RWPE2 (cell line): ENCODE measurements at regions not wholly inside any gene's neighbourhood (a gene's known extent, or its start where the extent isn't known, plus 50 kb on each side); places are given as distances from the start of the nearest gene placed in this dataset.

Experiments
- ATAC-seq: fragments of 200-7000 bp; cut with Tn5 transposase; 3 replicates; pipeline ENCODE4 v1.9.1; 2021; ENCODE audit warnings: low read depth
- DNase-seq: peaks from one replicate; pipeline ENCODE4 v3.0.0-alpha.2; 2020; ENCODE audit warnings: low spot score
- H3K27ac ChIP-seq: fragments of 450-650 bp; 2 replicates; pipeline ENCODE4 v1.5.1; 2017; ENCODE audit warnings: mild to moderate bottlenecking; ENCODE audit not compliant: poor library complexity, severe bottlenecking
- H3K27me3 ChIP-seq: fragments of 250-450 bp; sonication (Bioruptor Pico); 2 replicates; pipeline ENCODE4 v1.5.1; 2021; ENCODE audit warnings: mild to moderate bottlenecking, moderate library complexity; ENCODE audit not compliant: insufficient read depth, poor library complexity, severe bottlenecking
- H3K36me3 ChIP-seq: fragments of 250-450 bp; sonication (Bioruptor Pico); 2 replicates; pipeline ENCODE4 v1.5.1; 2020; ENCODE audit warnings: low read depth, mild to moderate bottlenecking, moderate library complexity
- H3K4me1 ChIP-seq: fragments of 250-450 bp; sonication (Bioruptor Pico); 2 replicates; pipeline ENCODE4 v1.5.1; 2021; ENCODE audit warnings: mild to moderate bottlenecking, moderate library complexity; ENCODE audit not compliant: insufficient read depth, poor library complexity, severe bottlenecking
- H3K4me3 ChIP-seq: fragments of 250-450 bp; sonication (Bioruptor Pico); 2 replicates; pipeline ENCODE4 v1.5.1; 2021; ENCODE audit warnings: mild to moderate bottlenecking, moderate library complexity; ENCODE audit not compliant: severe bottlenecking
- H3K9me3 ChIP-seq: fragments of 250-450 bp; sonication (Bioruptor Pico); 2 replicates; pipeline ENCODE4 v1.5.1; 2021; ENCODE audit warnings: mild to moderate bottlenecking, moderate library complexity; ENCODE audit not compliant: severe bottlenecking
- CTCF ChIP-seq: fragments of 450-650 bp; IDR thresholded peaks from one replicate; pipeline ENCODE4 v1.5.1; 2017; ENCODE audit warnings: mild to moderate bottlenecking, moderate library complexity; ENCODE audit not compliant: poor library complexity, severe bottlenecking

GRCh38 chr2:216296856-216297255 lies 75.4 kb downstream of the MARCHF4 start:
- H3K4me1 ChIP-seq, result peaks cover 14% of the 10 kb centered on the region
- ATAC-seq (no peak), DNase-seq (no peak)
- H3K9me3 ChIP-seq, result no peaks in the 10 kb centered on the region
- no peaks in the 10 kb centered on the region for H3K36me3 ChIP-seq
- no peaks in the 10 kb centered on the region for H3K27me3 ChIP-seq
- no peak overlapping the region for H3K27ac ChIP-seq
- H3K4me3 ChIP-seq, result no peak overlapping the region
- no peak for TF ChIP-seq CTCF

GRCh38 chr2:216294305-216294704 lies 78.0 kb downstream of the MARCHF4 start:
- H3K36me3 ChIP-seq, result no peaks in the 10 kb centered on the region
- no peaks in the 10 kb centered on the region for H3K27me3 ChIP-seq
- peaks cover 11% of the 10 kb centered on the region for H3K4me1 ChIP-seq
- no peaks in the 10 kb centered on the region for H3K9me3 ChIP-seq
- ATAC-seq (no peak), DNase-seq (no peak)
- no peak overlapping the region for H3K4me3 ChIP-seq
- TF ChIP-seq CTCF, result no peak
- no peak overlapping the region for H3K27ac ChIP-seq

- Histone ChIP-seq H3K36me3 (no peaks in the 10 kb centered on the region), H3K27ac (no peak overlapping the region), H3K27me3 (no peaks in the 10 kb centered on the region), H3K4me3 (no peak overlapping the region), H3K4me1 (peaks cover 7% of the 10 kb centered on the region), H3K9me3 (no peaks in the 10 kb centered on the region)
- no peak for TF ChIP-seq CTCF
- no peak for ATAC-seq
- no peak for DNase-seq
These were observed 78.4 kb downstream of the MARCHF4 start for GRCh38 chr2:216293883-216294282.

GRCh38 chr2:216292886-216293301 lies 79.4 kb downstream of the MARCHF4 start:
- Histone ChIP-seq H3K4me3 (no peak overlapping the region), H3K27me3 (no peaks in the 10 kb centered on the region), H3K27ac (no peak overlapping the region), H3K4me1 (no peaks in the 10 kb centered on the region), H3K36me3 (no peaks in the 10 kb centered on the region), H3K9me3 (no peaks in the 10 kb centered on the region)
- no peak for DNase-seq
- ATAC-seq, result no peak
- no peak for TF ChIP-seq CTCF

GRCh38 chr2:216292475-216292874 lies 79.8 kb downstream of the MARCHF4 start:
- DNase-seq (no peak), ATAC-seq (no peak)
- Histone ChIP-seq H3K36me3 (no peaks in the 10 kb centered on the region), H3K27me3 (no peaks in the 10 kb centered on the region), H3K4me3 (no peak overlapping the region), H3K9me3 (no peaks in the 10 kb centered on the region), H3K4me1 (no peaks in the 10 kb centered on the region), H3K27ac (no peak overlapping the region)
- no peak for TF ChIP-seq CTCF
